ENCODE measurements at regions not wholly inside any gene's neighbourhood (a gene's known extent, or its start where the extent isn't known, plus 50 kb on each side); places are given as distances from the start of the nearest gene placed in this dataset.

- H3K4me3 ChIP-seq (replicated peaks in 1 of 2; ENCODE audit: low read depth in 1 of 2, low read length in 2 of 2) = no peak overlapping the region
- H3K9ac ChIP-seq (ENCODE audit: low read length) = no peak overlapping the region
- H3K9me3 ChIP-seq (ENCODE audit: control insufficient read depth in 1 of 2, insufficient read depth in 1 of 2, low read depth in 1 of 2, low read length in 2 of 2) = no peaks in the 10 kb centered on the region
- RAD21 ChIA-PET (ENCODE audit: low non-redundant PET in 1 of 2, low total read pairs in 2 of 2, uncharacterized antibody in 2 of 2, unreplicated experiment in 2 of 2) = no interaction called here
- CTCF ChIA-PET = no interaction called here
- POLR2A ChIA-PET = no interaction called here
- no peaks in the 10 kb centered on the region for H3K79me2 ChIP-seq (ENCODE audit: insufficient read depth, low read length)
- no peak for TF ChIP-seq RAD21 (IDR thresholded peaks at IDR 0.05; ENCODE audit: low read depth)
- no peaks in the 10 kb centered on the region for H3K36me3 ChIP-seq (ENCODE audit: control insufficient read depth in 1 of 2, insufficient read depth in 2 of 2, low read length in 2 of 2)
- H3K4me2 ChIP-seq (ENCODE audit: low read length) = no peak overlapping the region
- H3K4me1 ChIP-seq (ENCODE audit: control insufficient read depth in 1 of 2, insufficient read depth in 2 of 2, low read length in 2 of 2) = peaks cover 5 to 9% of the 10 kb centered on the region in 2 experiments; a peak in 3 of 4 replicates
- no peaks in the 10 kb centered on the region for H3K9me2 ChIP-seq (ENCODE audit: insufficient read depth)
- BruUV-seq (replicated peaks) = no TSS peak
- intact Hi-C loops (cut with micrococcal nuclease) = no loop called here
- no peaks in the 10 kb centered on the region for H4K20me1 ChIP-seq (ENCODE audit: insufficient read depth)
- H3K27me3 ChIP-seq (ENCODE audit: insufficient read depth, low read length) = peaks cover 13% of the 10 kb centered on the region; the same call in 1 of the 2 replicates
- no peak overlapping the region for H2AFZ ChIP-seq (ENCODE audit: low read depth, low read length, poor library complexity, severe bottlenecking)
- H3K27ac ChIP-seq (ENCODE audit: low read depth, low read length) = no peak overlapping the region
- DNase-seq (ENCODE audit: low read depth, low spot score) (no peak), ATAC-seq (no peak)
These were observed 93.3 kb upstream of the ALKAL2 start for GRCh38 chr2:381181-381580.

DNA sequence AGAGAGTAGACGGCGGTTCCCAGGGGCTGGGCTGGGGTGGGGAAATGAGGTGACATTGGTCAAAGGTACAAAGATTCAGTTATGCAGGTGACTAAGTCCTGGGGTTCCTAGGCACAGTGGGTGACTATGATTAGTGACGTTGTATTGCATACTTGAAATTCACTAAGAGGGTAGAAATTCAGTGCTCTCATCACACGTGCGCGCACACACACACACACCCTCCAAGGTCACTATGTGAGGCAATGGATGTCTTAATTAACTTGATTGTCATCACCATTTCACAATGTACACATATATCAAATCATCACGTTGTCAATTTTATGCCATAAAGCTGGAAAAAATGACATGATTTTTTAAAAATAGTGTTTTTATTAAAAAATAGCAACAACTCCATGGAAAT, 92.9 kb upstream of the ALKAL2 start:
- Histone ChIP-seq H3K9me2 (ENCODE audit: insufficient read depth) (no peaks in the 10 kb centered on the region), H3K27me3 (ENCODE audit: insufficient read depth, low read length) (0 out of 2 replicates have a peak, but pooled peaks cover 9% of the 10 kb centered on the region), H3K79me2 (ENCODE audit: insufficient read depth, low read length) (no peaks in the 10 kb centered on the region), H3K27ac (ENCODE audit: low read depth, low read length) (no peak overlapping the region), H3K4me1 (ENCODE audit: control insufficient read depth in 1 of 2, insufficient read depth in 2 of 2, low read length in 2 of 2) (peaks cover 5 to 9% of the 10 kb centered on the region in 2 experiments; a peak in 3 of 4 replicates), H3K9ac (ENCODE audit: low read length) (no peak overlapping the region), H3K4me3 (replicated peaks in 1 of 2; ENCODE audit: low read depth in 1 of 2, low read length in 2 of 2) (no peak overlapping the region), H4K20me1 (ENCODE audit: insufficient read depth) (no peaks in the 10 kb centered on the region), H3K9me3 (ENCODE audit: control insufficient read depth in 1 of 2, insufficient read depth in 1 of 2, low read depth in 1 of 2, low read length in 2 of 2) (no peaks in the 10 kb centered on the region), H2AFZ (ENCODE audit: low read depth, low read length, poor library complexity, severe bottlenecking) (no peak overlapping the region), H3K36me3 (ENCODE audit: control insufficient read depth in 1 of 2, insufficient read depth in 2 of 2, low read length in 2 of 2) (no peaks in the 10 kb centered on the region), H3K4me2 (ENCODE audit: low read length) (no peak overlapping the region)
- ATAC-seq (no peak), DNase-seq (ENCODE audit: low read depth, low spot score) (no peak)
- intact Hi-C loops (cut with micrococcal nuclease) = no loop called here
- POLR2A ChIA-PET = no interaction called here
- no peak for TF ChIP-seq POLR2A (IDR thresholded peaks at IDR 0.05; ENCODE audit: borderline replicate concordance, extremely low read depth, insufficient read depth, insufficient read length)
- TF ChIP-seq CBX3 (IDR thresholded peaks at IDR 0.05; ENCODE audit: low read depth) = no peak
- no peak for TF ChIP-seq MAX (IDR thresholded peaks at IDR 0.05)
- no peak for TF ChIP-seq JUND (IDR thresholded peaks at IDR 0.05)
- TF ChIP-seq TCF7L2 (IDR thresholded peaks at IDR 0.05; ENCODE audit: borderline replicate concordance, extremely low read depth, insufficient read depth, insufficient read length) = no peak
- no peak for TF ChIP-seq ELF1 (IDR thresholded peaks at IDR 0.05; ENCODE audit: borderline replicate concordance, low read depth)
- TF ChIP-seq CEBPB (IDR thresholded peaks at IDR 0.05; ENCODE audit: low read depth) = no peak
- TF ChIP-seq EZH2phosphoT487 (IDR thresholded peaks at IDR 0.05; ENCODE audit: borderline replicate concordance) = no peak
- TF ChIP-seq YY1 (IDR thresholded peaks at IDR 0.05; ENCODE audit: extremely low read depth, insufficient replicate concordance, low read depth, low read length) = no peak
- TF ChIP-seq EGR1 (IDR thresholded peaks at IDR 0.05; ENCODE audit: low read depth) = no peak
- no peak for TF ChIP-seq SRF (IDR thresholded peaks at IDR 0.05; ENCODE audit: low read depth)
- TF ChIP-seq ZBTB33 (IDR thresholded peaks at IDR 0.05; ENCODE audit: extremely low read depth, insufficient replicate concordance, low read length) = no peak
- no peak for TF ChIP-seq SP1 (IDR thresholded peaks at IDR 0.05; ENCODE audit: low read depth)
- RAD21 ChIA-PET (ENCODE audit: low non-redundant PET in 1 of 2, low total read pairs in 2 of 2, uncharacterized antibody in 2 of 2, unreplicated experiment in 2 of 2) = no interaction called here
- BruUV-seq (replicated peaks) = no TSS peak
- CTCF ChIA-PET = no interaction called here

Data from HCT116 (cell line).